Thoracic aorta (tissue), 2 donors: ENCODE measurements at regions not wholly inside any gene's neighbourhood (a gene's known extent, or its start where the extent isn't known, plus 50 kb on each side); places are given as distances from the start of the nearest gene placed in this dataset.

Source experiments
- ATAC-seq: fragments of 150-250 bp; one replicate; pipeline ENCODE4 v1.8.0; 2017; ENCODE audit warnings: low read depth; ENCODE audit not compliant: insufficient number of reproducible peaks, low FRiP score
- DNase-seq: peaks from one replicate; pipeline ENCODE4 v3.0.0-alpha.2; 2020; ENCODE audit warnings: low spot score
- H3K27ac ChIP-seq, 2 donors: fragments of 200-600 bp; sonication (generic); 1 replicate in 1 of 2; 2 replicates in 1 of 2; pipeline ENCODE4 v1.5.1; 2016; ENCODE audit warnings: mild to moderate bottlenecking in 2 of 2, moderate library complexity in 2 of 2
- H3K27me3 ChIP-seq: fragments of 200-600 bp; sonication (generic); replicated peaks from 2 replicates; pipeline ENCODE4 v1.6.0; 2016; ENCODE audit warnings: mild to moderate bottlenecking; ENCODE audit not compliant: insufficient read depth
- H3K36me3 ChIP-seq: fragments of 200-600 bp; sonication (generic); one replicate; pipeline ENCODE4 v1.5.1; 2016
- H3K4me1 ChIP-seq, 2 donors: fragments of 200-600 bp; sonication (generic); 1 replicate in 1 of 2; 2 replicates in 1 of 2; pipeline versions ENCODE4 v1.5.1 to v1.6.0; 2016; ENCODE audit warnings: low read depth in 2 of 2, mild to moderate bottlenecking in 1 of 2; ENCODE audit not compliant: control insufficient read depth in 1 of 2
- H3K4me3 ChIP-seq: fragments of 200-600 bp; sonication (generic); 2 replicates; pipeline ENCODE4 v1.5.1; 2016; ENCODE audit warnings: mild to moderate bottlenecking
- H3K9me3 ChIP-seq: fragments of 200-600 bp; sonication (generic); 2 replicates; pipeline ENCODE4 v1.5.1; 2016
- CTCF ChIP-seq: fragments of 200-600 bp; sonication (generic); IDR thresholded peaks from one replicate; pipeline ENCODE4 v1.5.1; 2019; ENCODE audit warnings: antibody characterized with exemption

GRCh38 chr5:9876451-9876850 is 246.3 kb upstream of the TAS2R1 start:
- Histone ChIP-seq H3K27me3 (no peaks in the 10 kb centered on the region), H3K4me3 (no peak overlapping the region), H3K9me3 (no peaks in the 10 kb centered on the region), H3K27ac (no peak overlapping the region), H3K36me3 (no peaks in the 10 kb centered on the region), H3K4me1 (no peaks in the 10 kb centered on the region)
- ATAC-seq (no peak), DNase-seq (no peak)
- no peak for TF ChIP-seq CTCF

- DNase-seq (no peak), ATAC-seq (no peak)
- H3K27ac ChIP-seq: no peak overlapping the region
- H3K36me3 ChIP-seq: no peaks in the 10 kb centered on the region
- H3K9me3 ChIP-seq: peaks cover 6% of the 10 kb centered on the region
- H3K27me3 ChIP-seq: no peaks in the 10 kb centered on the region
- H3K4me3 ChIP-seq: no peak overlapping the region
- H3K4me1 ChIP-seq: no peaks in the 10 kb centered on the region
- TF ChIP-seq CTCF: no peak
Measured at GRCh38 chr5:9869616-9870288, 239.6 kb upstream of the TAS2R1 start.

DNA sequence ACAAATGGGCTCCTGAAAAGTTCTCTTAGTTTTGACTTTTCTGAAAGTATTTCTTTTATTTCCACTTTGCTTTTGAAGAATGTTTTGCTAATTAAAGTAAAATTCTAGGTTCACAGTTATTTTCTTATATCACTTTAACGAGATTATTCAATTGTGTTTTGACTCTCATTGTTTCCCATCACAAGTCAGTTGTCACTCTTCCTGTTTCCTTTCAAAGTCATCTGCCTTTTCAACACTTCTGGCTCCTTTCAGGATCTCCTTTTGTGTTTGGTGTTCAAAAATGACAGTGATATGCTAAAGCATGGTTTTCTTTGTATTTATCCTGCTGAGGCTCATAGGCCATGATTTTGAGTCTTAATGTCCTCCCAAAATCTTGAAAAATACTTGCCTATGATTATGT is 235.4 kb upstream of the TAS2R1 start:
- DNase-seq: no peak
- ATAC-seq: no peak
- Histone ChIP-seq H3K36me3 (no peaks in the 10 kb centered on the region), H3K4me1 (no peaks in the 10 kb centered on the region), H3K4me3 (no peak overlapping the region), H3K27ac (no peak overlapping the region), H3K27me3 (no peaks in the 10 kb centered on the region), H3K9me3 (peaks cover 6% of the 10 kb centered on the region)
- no peak for TF ChIP-seq CTCF

GRCh38 chr5:9864791-9865190 is 234.6 kb upstream of the TAS2R1 start:
- Histone ChIP-seq H3K36me3 (no peaks in the 10 kb centered on the region), H3K4me1 (no peaks in the 10 kb centered on the region), H3K27ac (no peak overlapping the region), H3K9me3 (peaks cover 6% of the 10 kb centered on the region), H3K4me3 (no peak overlapping the region), H3K27me3 (no peaks in the 10 kb centered on the region)
- TF ChIP-seq CTCF: no peak
- no peak for ATAC-seq
- DNase-seq: no peak

GRCh38 chr5:9863486-9863885 is 233.3 kb upstream of the TAS2R1 start:
- no peak for DNase-seq
- Histone ChIP-seq H3K9me3 (peaks cover 6% of the 10 kb centered on the region), H3K4me1 (no peaks in the 10 kb centered on the region), H3K27ac (no peak overlapping the region), H3K4me3 (no peak overlapping the region), H3K36me3 (no peaks in the 10 kb centered on the region), H3K27me3 (no peaks in the 10 kb centered on the region)
- no peak for TF ChIP-seq CTCF
- ATAC-seq: no peak
